ENCODE measurements at regions not wholly inside any gene's neighbourhood (a gene's known extent, or its start where the extent isn't known, plus 50 kb on each side); places are given as distances from the start of the nearest gene placed in this dataset.
"Not testable (repeated sequence)": the region's sequence is repeated elsewhere in the genome, so short reads cannot be mapped to it uniquely, and the experiment has no call there.

- Mint-ChIP-seq H3K36me3 (ENCODE audit: insufficient read depth, unreplicated experiment) (no peaks in the 10 kb centered on the region), H3K9me3 (ENCODE audit: unreplicated experiment) (peaks cover 17% of the 10 kb centered on the region), H3K4me3 (ENCODE audit: unreplicated experiment) (no peak overlapping the region), H3K27ac (ENCODE audit: unreplicated experiment) (no peak overlapping the region), H3K27me3 (ENCODE audit: insufficient read depth, unreplicated experiment) (no peaks in the 10 kb centered on the region), H3K4me1 (ENCODE audit: low read depth, unreplicated experiment) (no peaks in the 10 kb centered on the region)
- ChIA-PET POLR2A (no interaction called here), CTCF (no interaction called here)
- no peaks in the 10 kb centered on the region for H3K4me1 ChIP-seq
- no peaks in the 10 kb centered on the region for H3K36me3 ChIP-seq (ENCODE audit: control insufficient read depth, insufficient read depth, low read length)
- no peak overlapping the region for H3K4me3 ChIP-seq (ENCODE audit: low read depth, low read length)
- no peak for DNase-seq
- no TSS peak for BruUV-seq (replicated peaks)
- intact Hi-C loops (cut with micrococcal nuclease; ENCODE audit: unreplicated experiment), result no loop called here
- no peaks in the 10 kb centered on the region for H3K27me3 ChIP-seq (replicated peaks; ENCODE audit: control insufficient read depth, insufficient read depth, low read length)
- H3K9me3 ChIP-seq, result no peaks in the 10 kb centered on the region
- no peak for TF ChIP-seq CTCF (IDR thresholded peaks at IDR 0.05; ENCODE audit: insufficient read depth in 1 of 2, low read depth in 1 of 2, low read length in 1 of 2, severe bottlenecking in 1 of 2, unreplicated experiment in 1 of 2)
Observed at GRCh38 chr5:88058625-88059024, 210.0 kb downstream of the TMEM161B start.

GRCh38 chr5:88052468-88052867 lies 216.2 kb downstream of the TMEM161B start:
- intact Hi-C loops (cut with micrococcal nuclease; ENCODE audit: unreplicated experiment); CTCF ChIA-PET; H3K36me3 Mint-ChIP-seq (ENCODE audit: insufficient read depth, unreplicated experiment); H3K27me3 Mint-ChIP-seq (ENCODE audit: insufficient read depth, unreplicated experiment); H3K27ac Mint-ChIP-seq (ENCODE audit: unreplicated experiment); H3K4me1 Mint-ChIP-seq (ENCODE audit: low read depth, unreplicated experiment); H3K9me3 ChIP-seq; H3K4me3 Mint-ChIP-seq (ENCODE audit: unreplicated experiment); POLR2A ChIA-PET; H3K27me3 ChIP-seq (replicated peaks; ENCODE audit: control insufficient read depth, insufficient read depth, low read length); H3K4me1 ChIP-seq; H3K9me3 Mint-ChIP-seq (ENCODE audit: unreplicated experiment); H3K36me3 ChIP-seq (ENCODE audit: control insufficient read depth, insufficient read depth, low read length); DNase-seq; H3K4me3 ChIP-seq (ENCODE audit: low read depth, low read length); BruUV-seq (replicated peaks): not testable (repeated sequence)

GRCh38 chr5:88051148-88051547 lies 217.5 kb downstream of the TMEM161B start:
- TF ChIP-seq CTCF (IDR thresholded peaks at IDR 0.05; ENCODE audit: insufficient read depth in 1 of 2, low read depth in 1 of 2, low read length in 1 of 2, severe bottlenecking in 1 of 2, unreplicated experiment in 1 of 2), result no peak
- Mint-ChIP-seq H3K4me3 (ENCODE audit: unreplicated experiment) (no peak overlapping the region), H3K4me1 (ENCODE audit: low read depth, unreplicated experiment) (no peaks in the 10 kb centered on the region), H3K36me3 (ENCODE audit: insufficient read depth, unreplicated experiment) (no peaks in the 10 kb centered on the region), H3K27ac (ENCODE audit: unreplicated experiment) (no peak overlapping the region), H3K9me3 (ENCODE audit: unreplicated experiment) (no peaks in the 10 kb centered on the region), H3K27me3 (ENCODE audit: insufficient read depth, unreplicated experiment) (peaks cover 3% of the 10 kb centered on the region)
- no TSS peak for BruUV-seq (replicated peaks)
- ChIA-PET CTCF (no interaction called here), POLR2A (no interaction called here)
- intact Hi-C loops (cut with micrococcal nuclease; ENCODE audit: unreplicated experiment), result no loop called here
- Histone ChIP-seq H3K27me3 (replicated peaks; ENCODE audit: control insufficient read depth, insufficient read depth, low read length) (no peaks in the 10 kb centered on the region), H3K36me3 (ENCODE audit: control insufficient read depth, insufficient read depth, low read length) (no peaks in the 10 kb centered on the region), H3K4me3 (ENCODE audit: low read depth, low read length) (no peak overlapping the region), H3K4me1 (no peaks in the 10 kb centered on the region), H3K9me3 (no peaks in the 10 kb centered on the region)
- DNase-seq, result no peak

- intact Hi-C loops (cut with micrococcal nuclease; ENCODE audit: unreplicated experiment), result no loop called here
- H3K9me3 ChIP-seq, result no peaks in the 10 kb centered on the region
- ChIA-PET CTCF (no interaction called here), POLR2A (no interaction called here)
- BruUV-seq (replicated peaks), result no TSS peak
- H3K4me1 ChIP-seq, result no peaks in the 10 kb centered on the region
- H3K36me3 Mint-ChIP-seq (ENCODE audit: insufficient read depth, unreplicated experiment), result no peaks in the 10 kb centered on the region
- no peak for DNase-seq
- H3K9me3 Mint-ChIP-seq (ENCODE audit: unreplicated experiment), result no peaks in the 10 kb centered on the region
- H3K27ac Mint-ChIP-seq (ENCODE audit: unreplicated experiment), result no peak overlapping the region
- peaks cover 3% of the 10 kb centered on the region for H3K27me3 Mint-ChIP-seq (ENCODE audit: insufficient read depth, unreplicated experiment)
- H3K36me3 ChIP-seq (ENCODE audit: control insufficient read depth, insufficient read depth, low read length), result no peaks in the 10 kb centered on the region
- TF ChIP-seq CTCF (IDR thresholded peaks at IDR 0.05; ENCODE audit: insufficient read depth in 1 of 2, low read depth in 1 of 2, low read length in 1 of 2, severe bottlenecking in 1 of 2, unreplicated experiment in 1 of 2), result no peak
- no peaks in the 10 kb centered on the region for H3K27me3 ChIP-seq (replicated peaks; ENCODE audit: control insufficient read depth, insufficient read depth, low read length)
- no peaks in the 10 kb centered on the region for H3K4me1 Mint-ChIP-seq (ENCODE audit: low read depth, unreplicated experiment)
- H3K4me3 Mint-ChIP-seq (ENCODE audit: unreplicated experiment), result no peak overlapping the region
- no peak overlapping the region for H3K4me3 ChIP-seq (ENCODE audit: low read depth, low read length)
Observed at GRCh38 chr5:88049737-88050136, 218.9 kb downstream of the TMEM161B start.
